H9 (cell line): ENCODE measurements at regions not wholly inside any gene's neighbourhood (a gene's known extent, or its start where the extent isn't known, plus 50 kb on each side); places are given as distances from the start of the nearest gene placed in this dataset.

Experiments used
- DNase-seq: peaks from one replicate; pipeline ENCODE4 v3.0.0-alpha.2; 2017
- H2AFZ ChIP-seq: one replicate; pipeline ENCODE4 v1.6.1; 2013; ENCODE audit warnings: mild to moderate bottlenecking, low read length, control low read depth, moderate library complexity
- H2AK5ac ChIP-seq: 2 replicates; pipeline ENCODE4 v1.6.1; 2013; ENCODE audit warnings: low read length, control low read depth, mixed read lengths; ENCODE audit not compliant: insufficient read length
- H2BK120ac ChIP-seq: one replicate; pipeline ENCODE4 v1.6.1; 2013; ENCODE audit warnings: low read depth, mild to moderate bottlenecking, low read length, control low read depth, inconsistent platforms; ENCODE audit not compliant: poor library complexity, severe bottlenecking
- H2BK12ac ChIP-seq: 2 replicates; pipeline ENCODE4 v1.6.1; 2013; ENCODE audit warnings: low read length, control low read depth, mixed read lengths, low read depth; ENCODE audit not compliant: insufficient read length
- H2BK15ac ChIP-seq: 2 replicates; pipeline ENCODE4 v1.6.1; 2013; ENCODE audit warnings: low read depth, low read length, control low read depth
- H2BK20ac ChIP-seq: one replicate; pipeline ENCODE4 v1.6.1; 2013; ENCODE audit warnings: low read depth, mild to moderate bottlenecking, low read length, control low read depth, inconsistent platforms; ENCODE audit not compliant: poor library complexity, severe bottlenecking
- H2BK5ac ChIP-seq: 2 replicates; pipeline ENCODE4 v1.6.1; 2013; ENCODE audit warnings: low read length, control low read depth, mixed read lengths; ENCODE audit not compliant: insufficient read length
- H3K14ac ChIP-seq: 2 replicates; pipeline ENCODE4 v1.6.1; 2013; ENCODE audit warnings: low read length, control low read depth; ENCODE audit not compliant: insufficient read depth
- H3K18ac ChIP-seq: 2 replicates; pipeline ENCODE4 v1.6.1; 2013; ENCODE audit warnings: low read depth, mild to moderate bottlenecking, mixed read lengths, low read length, control low read depth; ENCODE audit not compliant: insufficient read length
- H3K23ac ChIP-seq: 2 replicates; pipeline ENCODE4 v1.6.1; 2013; ENCODE audit warnings: low read length, control low read depth, mixed read lengths, low read depth; ENCODE audit not compliant: insufficient read length
- H3K23me2 ChIP-seq: 2 replicates; pipeline ENCODE4 v1.6.1; 2013; ENCODE audit warnings: low read depth, mild to moderate bottlenecking, mixed read lengths, low read length, control low read depth; ENCODE audit not compliant: insufficient read length, poor library complexity, severe bottlenecking
- H3K27ac ChIP-seq: 2 replicates; pipeline ENCODE4 v1.5.1; 2013; ENCODE audit warnings: low read length, control low read depth, mixed read lengths, low read depth; ENCODE audit not compliant: insufficient read length
- H3K27me3 ChIP-seq: 2 replicates; pipeline ENCODE4 v1.6.1; 2013; ENCODE audit warnings: low read length, control low read depth, inconsistent platforms; ENCODE audit not compliant: insufficient read depth
- H3K4ac ChIP-seq: 2 replicates; pipeline ENCODE4 v1.6.1; 2013; ENCODE audit warnings: low read depth, mild to moderate bottlenecking, control low read depth, inconsistent platforms, low read length, moderate library complexity
- H3K4me1 ChIP-seq: 2 replicates; pipeline ENCODE4 v1.6.1; 2013; ENCODE audit warnings: low read length, control low read depth, inconsistent platforms; ENCODE audit not compliant: insufficient read depth
- H3K4me2 ChIP-seq: 2 replicates; pipeline ENCODE4 v1.6.1; 2013; ENCODE audit warnings: low read length, control low read depth, mixed read lengths; ENCODE audit not compliant: insufficient read length, insufficient read depth
- H3K56ac ChIP-seq: 2 replicates; pipeline ENCODE4 v1.6.1; 2013; ENCODE audit warnings: low read depth, mild to moderate bottlenecking, mixed read lengths, low read length, control low read depth; ENCODE audit not compliant: insufficient read length
- H3K79me1 ChIP-seq: 2 replicates; pipeline ENCODE4 v1.6.1; 2013; ENCODE audit warnings: low read depth, mild to moderate bottlenecking, moderate library complexity, low read length, control low read depth, inconsistent platforms; ENCODE audit not compliant: insufficient read depth, poor library complexity, severe bottlenecking
- H3K79me2 ChIP-seq: 2 replicates; pipeline ENCODE4 v1.6.1; 2013; ENCODE audit warnings: low read length, control low read depth, inconsistent platforms; ENCODE audit not compliant: insufficient read depth
- H3K9ac ChIP-seq: 2 replicates; pipeline ENCODE4 v1.6.1; 2013; ENCODE audit warnings: low read length, control low read depth, mixed read lengths; ENCODE audit not compliant: insufficient read length; ENCODE audit errors: extremely low read depth
- H3K9me3 ChIP-seq: one replicate; pipeline ENCODE4 v1.6.1; 2013; ENCODE audit warnings: low read depth, low read length, inconsistent platforms; ENCODE audit not compliant: control insufficient read depth
- H3T11ph ChIP-seq: one replicate; pipeline ENCODE4 v1.6.1; 2013; ENCODE audit warnings: mild to moderate bottlenecking, low read length, control low read depth, inconsistent platforms
- H4K20me1 ChIP-seq: one replicate; pipeline ENCODE4 v1.6.1; 2013; ENCODE audit not compliant: control insufficient read depth, insufficient read length, insufficient read depth
- H4K5ac ChIP-seq: 2 replicates; pipeline ENCODE4 v1.6.1; 2013; ENCODE audit warnings: low read depth, mild to moderate bottlenecking, mixed read lengths, low read length, control low read depth; ENCODE audit not compliant: insufficient read length
- H4K8ac ChIP-seq: replicated peaks from 2 replicates; pipeline ENCODE4 v1.6.1; 2013; ENCODE audit warnings: low read length, control low read depth, mixed read lengths, low read depth; ENCODE audit not compliant: insufficient read length
- H4K91ac ChIP-seq: 2 replicates; pipeline ENCODE4 v1.6.1; 2013; ENCODE audit warnings: low read depth, mild to moderate bottlenecking, moderate library complexity, mixed read lengths, low read length, control low read depth; ENCODE audit not compliant: insufficient read length
- H3K27ac Mint-ChIP-seq, 3 experiments: 2 replicates in 2 of 3; 3 replicates in 1 of 3; pipeline ENCODE4 v1.8.0; 2020 to 2021; ENCODE audit warnings: mixed read lengths in 3 of 3, mild to moderate bottlenecking in 1 of 3, moderate library complexity in 1 of 3
- H3K27me3 Mint-ChIP-seq: 2 replicates; pipeline ENCODE4 v1.8.0; 2021; ENCODE audit warnings: low read depth, mild to moderate bottlenecking, moderate library complexity, mixed read lengths
- H3K36me3 Mint-ChIP-seq, 3 experiments: 2 replicates in 2 of 3; 3 replicates in 1 of 3; pipeline ENCODE4 v1.8.0; 2020 to 2021; ENCODE audit warnings: low read depth in 3 of 3, mixed read lengths in 3 of 3; ENCODE audit not compliant: insufficient read depth in 1 of 3
- H3K4me1 Mint-ChIP-seq, 2 experiments: 2 replicates each; pipeline ENCODE4 v1.8.0; 2020; ENCODE audit warnings: mixed read lengths in 2 of 2
- H3K4me3 Mint-ChIP-seq, 2 experiments: 2 replicates in 1 of 2; 3 replicates in 1 of 2; pipeline ENCODE4 v1.8.0; 2020 to 2021; ENCODE audit warnings: mild to moderate bottlenecking in 2 of 2, mixed read lengths in 2 of 2, moderate library complexity in 1 of 2
- H3K9me3 Mint-ChIP-seq, 2 experiments: 2 replicates in 1 of 2; 3 replicates in 1 of 2; pipeline ENCODE4 v1.8.0; 2020; ENCODE audit warnings: mild to moderate bottlenecking in 2 of 2, mixed read lengths in 2 of 2, moderate library complexity in 1 of 2
- CTCF ChIP-seq: fragments of 200-600 bp; sonication (generic); conservative IDR thresholded peaks from 3 replicates; pipeline ENCODE4 v1.8.0; 2021; ENCODE audit warnings: antibody characterized with exemption, mild to moderate bottlenecking

- H2AFZ ChIP-seq: no peak overlapping the region
- no peak overlapping the region for H3K23ac ChIP-seq
- no peak overlapping the region for H3K4me2 ChIP-seq
- H3K23me2 ChIP-seq: no peaks in the 10 kb centered on the region
- H3K9ac ChIP-seq: no peak overlapping the region
- no peak overlapping the region for H3K56ac ChIP-seq
- no peak overlapping the region for H4K5ac ChIP-seq
- H3K9me3 ChIP-seq: no peaks in the 10 kb centered on the region
- no peak overlapping the region; a peak in 1 of 7 replicates for H3K27ac Mint-ChIP-seq
- peaks cover 7 to 9% of the 10 kb centered on the region in 2 experiments; a peak in 3 of 4 replicates for H3K4me1 Mint-ChIP-seq
- no peak overlapping the region for H2BK5ac ChIP-seq
- H2BK12ac ChIP-seq: no peak overlapping the region
- H3K36me3 Mint-ChIP-seq: no peaks in the 10 kb centered on the region; a peak in 1 of 7 replicates
- no peak overlapping the region for H2BK20ac ChIP-seq
- H3K9me3 Mint-ChIP-seq: peaks cover 0 to 2% of the 10 kb centered on the region in 2 experiments; a peak in 2 of 5 replicates
- no peaks in the 10 kb centered on the region for H3K79me2 ChIP-seq
- H2BK120ac ChIP-seq: no peak overlapping the region
- no peaks in the 10 kb centered on the region for H4K20me1 ChIP-seq
- no peak overlapping the region for H4K91ac ChIP-seq
- no peaks in the 10 kb centered on the region for H3K79me1 ChIP-seq
- H2AK5ac ChIP-seq: no peak overlapping the region
- H3K4ac ChIP-seq: no peak overlapping the region
- DNase-seq: no peak
- no peak overlapping the region for H3K18ac ChIP-seq
- H3K4me1 ChIP-seq: no peaks in the 10 kb centered on the region
- no peaks in the 10 kb centered on the region for H3K27me3 ChIP-seq
- TF ChIP-seq CTCF: no peak
- H3K27me3 Mint-ChIP-seq: peaks cover 2% of the 10 kb centered on the region; the same call in 1 of the 2 replicates
- no peak overlapping the region for H2BK15ac ChIP-seq
- H3K14ac ChIP-seq: no peak overlapping the region
- no peak overlapping the region for H3T11ph ChIP-seq
- no peak overlapping the region for H3K4me3 Mint-ChIP-seq
- no peak overlapping the region for H3K27ac ChIP-seq
- H4K8ac ChIP-seq: no peak overlapping the region
These were observed 444.2 kb downstream of the LRATD1 start for GRCh38 chr2:15076668-15077067.
